Peyer's patch (tissue), 4 donors: ENCODE measurements at regions not wholly inside any gene's neighbourhood (a gene's known extent, or its start where the extent isn't known, plus 50 kb on each side); places are given as distances from the start of the nearest gene placed in this dataset.

Experiments
- POLR2A ChIP-seq, 2 donors: fragments of 450-650 bp; IDR thresholded peaks; one replicate each; pipeline ENCODE4 v1.5.1; 2017; ENCODE audit warnings: antibody characterized with exemption in 2 of 2, mild to moderate bottlenecking in 2 of 2, moderate library complexity in 2 of 2
- TF ChIP-seq, protein P1 (sequence below), 6 experiments: fragments of 450-650 bp in 4 of 6; fragments of 200-600 bp in 2 of 6; sonication (generic) in 1 of 6; IDR thresholded peaks; one replicate each; pipeline ENCODE4 v1.5.1; 2017 to 2019; ENCODE audit warnings: antibody characterized with exemption in 6 of 6, mild to moderate bottlenecking in 3 of 6, moderate library complexity in 1 of 6

DNA sequence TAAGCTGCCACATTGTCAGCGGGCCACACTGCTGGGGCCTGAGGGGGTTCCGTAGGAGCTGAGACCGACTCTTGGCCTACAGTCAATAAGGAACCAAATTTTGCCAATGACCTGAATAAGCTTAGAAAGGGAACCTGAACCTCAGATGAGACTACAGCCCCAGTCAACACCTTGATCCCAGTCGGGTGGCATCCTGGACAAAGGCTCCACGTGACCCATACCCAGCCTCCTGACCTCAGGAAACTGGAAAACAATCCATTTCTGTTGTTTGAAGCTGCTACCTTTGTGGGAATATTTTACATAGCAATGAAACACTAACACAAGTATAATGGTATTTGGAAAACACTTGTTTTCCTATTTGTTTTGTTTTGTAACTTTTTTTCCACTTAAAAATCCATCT lies 179.9 kb upstream of the RALGAPA2 start:
- TF ChIP-seq, protein P1, sequence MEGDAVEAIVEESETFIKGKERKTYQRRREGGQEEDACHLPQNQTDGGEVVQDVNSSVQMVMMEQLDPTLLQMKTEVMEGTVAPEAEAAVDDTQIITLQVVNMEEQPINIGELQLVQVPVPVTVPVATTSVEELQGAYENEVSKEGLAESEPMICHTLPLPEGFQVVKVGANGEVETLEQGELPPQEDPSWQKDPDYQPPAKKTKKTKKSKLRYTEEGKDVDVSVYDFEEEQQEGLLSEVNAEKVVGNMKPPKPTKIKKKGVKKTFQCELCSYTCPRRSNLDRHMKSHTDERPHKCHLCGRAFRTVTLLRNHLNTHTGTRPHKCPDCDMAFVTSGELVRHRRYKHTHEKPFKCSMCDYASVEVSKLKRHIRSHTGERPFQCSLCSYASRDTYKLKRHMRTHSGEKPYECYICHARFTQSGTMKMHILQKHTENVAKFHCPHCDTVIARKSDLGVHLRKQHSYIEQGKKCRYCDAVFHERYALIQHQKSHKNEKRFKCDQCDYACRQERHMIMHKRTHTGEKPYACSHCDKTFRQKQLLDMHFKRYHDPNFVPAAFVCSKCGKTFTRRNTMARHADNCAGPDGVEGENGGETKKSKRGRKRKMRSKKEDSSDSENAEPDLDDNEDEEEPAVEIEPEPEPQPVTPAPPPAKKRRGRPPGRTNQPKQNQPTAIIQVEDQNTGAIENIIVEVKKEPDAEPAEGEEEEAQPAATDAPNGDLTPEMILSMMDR (IDR thresholded peaks at IDR 0.05) = no peak
- TF ChIP-seq POLR2A (IDR thresholded peaks at IDR 0.05) = no peak
